ENCODE measurements at regions not wholly inside any gene's neighbourhood (a gene's known extent, or its start where the extent isn't known, plus 50 kb on each side); places are given as distances from the start of the nearest gene placed in this dataset.

DNA sequence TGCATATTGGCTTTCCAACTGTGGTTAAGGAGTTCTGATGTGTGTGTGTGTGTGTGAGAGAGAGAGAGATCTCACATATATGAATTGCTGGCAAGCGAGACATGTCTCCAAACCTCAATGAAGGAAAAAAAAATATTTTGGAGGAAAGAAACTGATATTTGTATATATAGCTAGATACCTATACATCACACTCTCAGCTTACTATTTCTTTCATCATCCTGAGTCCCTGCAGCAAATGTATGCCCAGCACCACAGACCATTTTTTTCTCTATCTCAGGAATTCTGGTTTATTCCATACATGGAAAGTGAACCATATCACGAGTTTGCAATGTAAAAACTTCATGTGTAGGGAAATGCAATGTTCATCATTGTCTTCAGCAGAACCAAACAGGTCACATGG lies 68.9 kb downstream of the MTERF1 start:
- no peak for DNase-seq (ENCODE audit: low spot score)
- TF ChIP-seq ZNF671 (CRISPR knock-in tag; IDR thresholded peaks at IDR 0.05) (no peak), SOX15 (CRISPR knock-in tag; IDR thresholded peaks at IDR 0.05) (no peak), ESRRA (CRISPR knock-in tag; IDR thresholded peaks at IDR 0.05; ENCODE audit: borderline replicate concordance) (no peak), NFYB (CRISPR knock-in tag; conservative IDR thresholded peaks at IDR 0.05; ENCODE audit: low read depth) (no peak), ZNF423 (CRISPR knock-in tag; IDR thresholded peaks at IDR 0.05) (no peak), ZNF416 (CRISPR knock-in tag; IDR thresholded peaks at IDR 0.05) (no peak), FOXK1 (CRISPR knock-in tag; IDR thresholded peaks at IDR 0.05) (no peak), JAZF1 (CRISPR knock-in tag; IDR thresholded peaks at IDR 0.05) (no peak), ZNF219 (CRISPR knock-in tag; IDR thresholded peaks at IDR 0.05; ENCODE audit: borderline replicate concordance) (no peak), ELF4 (CRISPR knock-in tag; IDR thresholded peaks at IDR 0.05; ENCODE audit: low read depth) (no peak), ZNF263 (CRISPR knock-in tag; IDR thresholded peaks at IDR 0.05; ENCODE audit: low read depth) (no peak), ZNF396 (CRISPR knock-in tag; IDR thresholded peaks at IDR 0.05; ENCODE audit: borderline replicate concordance) (no peak), MYBL2 (CRISPR knock-in tag; IDR thresholded peaks at IDR 0.05) (no peak), EMX1 (CRISPR knock-in tag; IDR thresholded peaks at IDR 0.05) (no peak)
- TF ChIP-seq, protein P1, sequence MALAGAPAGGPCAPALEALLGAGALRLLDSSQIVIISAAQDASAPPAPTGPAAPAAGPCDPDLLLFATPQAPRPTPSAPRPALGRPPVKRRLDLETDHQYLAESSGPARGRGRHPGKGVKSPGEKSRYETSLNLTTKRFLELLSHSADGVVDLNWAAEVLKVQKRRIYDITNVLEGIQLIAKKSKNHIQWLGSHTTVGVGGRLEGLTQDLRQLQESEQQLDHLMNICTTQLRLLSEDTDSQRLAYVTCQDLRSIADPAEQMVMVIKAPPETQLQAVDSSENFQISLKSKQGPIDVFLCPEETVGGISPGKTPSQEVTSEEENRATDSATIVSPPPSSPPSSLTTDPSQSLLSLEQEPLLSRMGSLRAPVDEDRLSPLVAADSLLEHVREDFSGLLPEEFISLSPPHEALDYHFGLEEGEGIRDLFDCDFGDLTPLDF (CRISPR knock-in tag; IDR thresholded peaks at IDR 0.05), result no peak
- TF ChIP-seq, protein P2, sequence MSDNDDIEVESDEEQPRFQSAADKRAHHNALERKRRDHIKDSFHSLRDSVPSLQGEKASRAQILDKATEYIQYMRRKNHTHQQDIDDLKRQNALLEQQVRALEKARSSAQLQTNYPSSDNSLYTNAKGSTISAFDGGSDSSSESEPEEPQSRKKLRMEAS (CRISPR knock-in tag; IDR thresholded peaks at IDR 0.05), result no peak
- TF ChIP-seq, protein P3, sequence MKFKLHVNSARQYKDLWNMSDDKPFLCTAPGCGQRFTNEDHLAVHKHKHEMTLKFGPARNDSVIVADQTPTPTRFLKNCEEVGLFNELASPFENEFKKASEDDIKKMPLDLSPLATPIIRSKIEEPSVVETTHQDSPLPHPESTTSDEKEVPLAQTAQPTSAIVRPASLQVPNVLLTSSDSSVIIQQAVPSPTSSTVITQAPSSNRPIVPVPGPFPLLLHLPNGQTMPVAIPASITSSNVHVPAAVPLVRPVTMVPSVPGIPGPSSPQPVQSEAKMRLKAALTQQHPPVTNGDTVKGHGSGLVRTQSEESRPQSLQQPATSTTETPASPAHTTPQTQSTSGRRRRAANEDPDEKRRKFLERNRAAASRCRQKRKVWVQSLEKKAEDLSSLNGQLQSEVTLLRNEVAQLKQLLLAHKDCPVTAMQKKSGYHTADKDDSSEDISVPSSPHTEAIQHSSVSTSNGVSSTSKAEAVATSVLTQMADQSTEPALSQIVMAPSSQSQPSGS (CRISPR knock-in tag; IDR thresholded peaks at IDR 0.05; ENCODE audit: borderline replicate concordance, low read depth), result no peak
- TF ChIP-seq, protein P4, sequence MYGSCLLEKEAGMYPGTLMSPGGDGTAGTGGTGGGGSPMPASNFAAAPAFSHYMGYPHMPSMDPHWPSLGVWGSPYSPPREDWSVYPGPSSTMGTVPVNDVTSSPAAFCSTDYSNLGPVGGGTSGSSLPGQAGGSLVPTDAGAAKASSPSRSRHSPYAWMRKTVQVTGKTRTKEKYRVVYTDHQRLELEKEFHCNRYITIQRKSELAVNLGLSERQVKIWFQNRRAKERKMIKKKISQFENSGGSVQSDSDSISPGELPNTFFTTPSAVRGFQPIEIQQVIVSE (CRISPR knock-in tag; IDR thresholded peaks at IDR 0.05; ENCODE audit: borderline replicate concordance), result no peak
- TF ChIP-seq, protein P5, sequence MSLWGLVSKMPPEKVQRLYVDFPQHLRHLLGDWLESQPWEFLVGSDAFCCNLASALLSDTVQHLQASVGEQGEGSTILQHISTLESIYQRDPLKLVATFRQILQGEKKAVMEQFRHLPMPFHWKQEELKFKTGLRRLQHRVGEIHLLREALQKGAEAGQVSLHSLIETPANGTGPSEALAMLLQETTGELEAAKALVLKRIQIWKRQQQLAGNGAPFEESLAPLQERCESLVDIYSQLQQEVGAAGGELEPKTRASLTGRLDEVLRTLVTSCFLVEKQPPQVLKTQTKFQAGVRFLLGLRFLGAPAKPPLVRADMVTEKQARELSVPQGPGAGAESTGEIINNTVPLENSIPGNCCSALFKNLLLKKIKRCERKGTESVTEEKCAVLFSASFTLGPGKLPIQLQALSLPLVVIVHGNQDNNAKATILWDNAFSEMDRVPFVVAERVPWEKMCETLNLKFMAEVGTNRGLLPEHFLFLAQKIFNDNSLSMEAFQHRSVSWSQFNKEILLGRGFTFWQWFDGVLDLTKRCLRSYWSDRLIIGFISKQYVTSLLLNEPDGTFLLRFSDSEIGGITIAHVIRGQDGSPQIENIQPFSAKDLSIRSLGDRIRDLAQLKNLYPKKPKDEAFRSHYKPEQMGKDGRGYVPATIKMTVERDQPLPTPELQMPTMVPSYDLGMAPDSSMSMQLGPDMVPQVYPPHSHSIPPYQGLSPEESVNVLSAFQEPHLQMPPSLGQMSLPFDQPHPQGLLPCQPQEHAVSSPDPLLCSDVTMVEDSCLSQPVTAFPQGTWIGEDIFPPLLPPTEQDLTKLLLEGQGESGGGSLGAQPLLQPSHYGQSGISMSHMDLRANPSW (CRISPR knock-in tag; conservative IDR thresholded peaks at IDR 0.05; ENCODE audit: low read depth), result no peak
- TF ChIP-seq, protein P6, sequence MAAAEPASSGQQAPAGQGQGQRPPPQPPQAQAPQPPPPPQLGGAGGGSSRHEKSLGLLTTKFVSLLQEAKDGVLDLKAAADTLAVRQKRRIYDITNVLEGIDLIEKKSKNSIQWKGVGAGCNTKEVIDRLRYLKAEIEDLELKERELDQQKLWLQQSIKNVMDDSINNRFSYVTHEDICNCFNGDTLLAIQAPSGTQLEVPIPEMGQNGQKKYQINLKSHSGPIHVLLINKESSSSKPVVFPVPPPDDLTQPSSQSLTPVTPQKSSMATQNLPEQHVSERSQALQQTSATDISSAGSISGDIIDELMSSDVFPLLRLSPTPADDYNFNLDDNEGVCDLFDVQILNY (CRISPR knock-in tag; IDR thresholded peaks at IDR 0.05), result no peak
- H3K27ac Mint-ChIP-seq, result no peak overlapping the region
- CTCF ChIA-PET, result no interaction called here
- no peaks in the 10 kb centered on the region for H3K4me1 Mint-ChIP-seq
- peaks cover 7% of the 10 kb centered on the region; the same call in 1 of the 2 replicates for H3K9me3 Mint-ChIP-seq
- peaks cover 9% of the 10 kb centered on the region for H3K27me3 Mint-ChIP-seq (ENCODE audit: low read depth)
- no peak overlapping the region for H3K4me3 Mint-ChIP-seq
- H3K36me3 Mint-ChIP-seq, result no peaks in the 10 kb centered on the region
- ATAC-seq, result no peak
- POLR2A ChIA-PET, result no interaction called here

DNA sequence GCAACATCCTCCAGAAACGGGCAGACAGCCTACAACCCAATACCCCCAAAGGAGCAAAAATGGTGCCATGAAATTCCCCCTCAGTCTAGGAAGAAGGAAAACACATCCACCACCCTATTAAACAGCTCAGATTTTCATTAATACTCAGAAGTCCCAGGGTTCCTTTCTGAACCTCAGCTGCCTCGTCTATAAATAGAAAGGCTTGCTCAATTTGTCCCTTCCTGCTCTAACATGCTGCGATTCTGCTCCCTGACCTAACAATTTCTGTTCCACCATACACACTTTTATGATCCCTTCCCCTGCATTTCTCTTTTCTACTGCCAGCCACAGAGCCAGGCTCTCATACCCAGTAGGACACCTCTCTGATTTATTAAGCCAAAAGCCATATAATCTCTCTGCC lies 68.1 kb downstream of the MTERF1 start:
- CTCF ChIA-PET, result no interaction called here
- no peak for TF ChIP-seq IRF2 (CRISPR knock-in tag; IDR thresholded peaks at IDR 0.05; ENCODE audit: borderline replicate concordance, low read depth)
- no peak for TF ChIP-seq ZNF416 (CRISPR knock-in tag; IDR thresholded peaks at IDR 0.05)
- TF ChIP-seq ZNF263 (CRISPR knock-in tag; IDR thresholded peaks at IDR 0.05; ENCODE audit: low read depth), result no peak
- TF ChIP-seq, protein P6 (CRISPR knock-in tag; IDR thresholded peaks at IDR 0.05), result no peak
- TF ChIP-seq, protein P7, sequence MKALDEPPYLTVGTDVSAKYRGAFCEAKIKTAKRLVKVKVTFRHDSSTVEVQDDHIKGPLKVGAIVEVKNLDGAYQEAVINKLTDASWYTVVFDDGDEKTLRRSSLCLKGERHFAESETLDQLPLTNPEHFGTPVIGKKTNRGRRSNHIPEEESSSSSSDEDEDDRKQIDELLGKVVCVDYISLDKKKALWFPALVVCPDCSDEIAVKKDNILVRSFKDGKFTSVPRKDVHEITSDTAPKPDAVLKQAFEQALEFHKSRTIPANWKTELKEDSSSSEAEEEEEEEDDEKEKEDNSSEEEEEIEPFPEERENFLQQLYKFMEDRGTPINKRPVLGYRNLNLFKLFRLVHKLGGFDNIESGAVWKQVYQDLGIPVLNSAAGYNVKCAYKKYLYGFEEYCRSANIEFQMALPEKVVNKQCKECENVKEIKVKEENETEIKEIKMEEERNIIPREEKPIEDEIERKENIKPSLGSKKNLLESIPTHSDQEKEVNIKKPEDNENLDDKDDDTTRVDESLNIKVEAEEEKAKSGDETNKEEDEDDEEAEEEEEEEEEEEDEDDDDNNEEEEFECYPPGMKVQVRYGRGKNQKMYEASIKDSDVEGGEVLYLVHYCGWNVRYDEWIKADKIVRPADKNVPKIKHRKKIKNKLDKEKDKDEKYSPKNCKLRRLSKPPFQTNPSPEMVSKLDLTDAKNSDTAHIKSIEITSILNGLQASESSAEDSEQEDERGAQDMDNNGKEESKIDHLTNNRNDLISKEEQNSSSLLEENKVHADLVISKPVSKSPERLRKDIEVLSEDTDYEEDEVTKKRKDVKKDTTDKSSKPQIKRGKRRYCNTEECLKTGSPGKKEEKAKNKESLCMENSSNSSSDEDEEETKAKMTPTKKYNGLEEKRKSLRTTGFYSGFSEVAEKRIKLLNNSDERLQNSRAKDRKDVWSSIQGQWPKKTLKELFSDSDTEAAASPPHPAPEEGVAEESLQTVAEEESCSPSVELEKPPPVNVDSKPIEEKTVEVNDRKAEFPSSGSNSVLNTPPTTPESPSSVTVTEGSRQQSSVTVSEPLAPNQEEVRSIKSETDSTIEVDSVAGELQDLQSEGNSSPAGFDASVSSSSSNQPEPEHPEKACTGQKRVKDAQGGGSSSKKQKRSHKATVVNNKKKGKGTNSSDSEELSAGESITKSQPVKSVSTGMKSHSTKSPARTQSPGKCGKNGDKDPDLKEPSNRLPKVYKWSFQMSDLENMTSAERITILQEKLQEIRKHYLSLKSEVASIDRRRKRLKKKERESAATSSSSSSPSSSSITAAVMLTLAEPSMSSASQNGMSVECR (CRISPR knock-in tag; IDR thresholded peaks at IDR 0.05; ENCODE audit: borderline replicate concordance), result no peak

More for the DNA sequence above, 68.1 kb downstream of the MTERF1 start:
- peaks cover 9% of the 10 kb centered on the region for H3K27me3 Mint-ChIP-seq (ENCODE audit: low read depth)
- POLR2A ChIA-PET, result no interaction called here
- DNase-seq (ENCODE audit: low spot score) (no peak), ATAC-seq (no peak)
- H3K4me3 Mint-ChIP-seq, result no peak overlapping the region
- H3K36me3 Mint-ChIP-seq, result no peaks in the 10 kb centered on the region
- no peaks in the 10 kb centered on the region for H3K4me1 Mint-ChIP-seq
- H3K27ac Mint-ChIP-seq, result no peak overlapping the region
- H3K9me3 Mint-ChIP-seq, result peaks cover 7% of the 10 kb centered on the region; the same call in 1 of the 2 replicates
